Retinal pigment epithelial cell (primary cell): ENCODE measurements at regions not wholly inside any gene's neighbourhood (a gene's known extent, or its start where the extent isn't known, plus 50 kb on each side); places are given as distances from the start of the nearest gene placed in this dataset.
"Not testable (repeated sequence)": the region's sequence is repeated elsewhere in the genome, so short reads cannot be mapped to it uniquely, and the experiment has no call there.

Experiments
- DNase-seq: peaks from one replicate; pipeline ENCODE4 v3.0.0-alpha.2; 2010; ENCODE audit warnings: low read depth
- H3K4me3 ChIP-seq: 2 replicates; pipeline ENCODE4 v1.5.1; 2011; ENCODE audit warnings: mild to moderate bottlenecking, low read length, control low read depth, moderate library complexity
- CTCF ChIP-seq: conservative IDR thresholded peaks from 2 replicates; pipeline ENCODE4 v1.5.1; 2011; ENCODE audit warnings: low read depth, low read length, control low read depth, inconsistent platforms

- DNase-seq, result no peak
- TF ChIP-seq CTCF, result no peak
- no peak overlapping the region for H3K4me3 ChIP-seq
Measured at GRCh38 chr1:14341147-14341546, 257.3 kb upstream of the KAZN start.

GRCh38 chr1:14345946-14346550 lies 252.4 kb upstream of the KAZN start:
- no peak overlapping the region for H3K4me3 ChIP-seq
- TF ChIP-seq CTCF, result no peak
- no peak for DNase-seq

- no peak overlapping the region for H3K4me3 ChIP-seq
- no peak for TF ChIP-seq CTCF
Measured at GRCh38 chr1:14347186-14347585, 251.3 kb upstream of the KAZN start.

GRCh38 chr1:14347776-14348175 lies 250.7 kb upstream of the KAZN start:
- DNase-seq, result no peak
- TF ChIP-seq CTCF, result no peak
- no peak overlapping the region for H3K4me3 ChIP-seq

More at GRCh38 chr1:14347186-14347585, 251.3 kb upstream of the KAZN start:
- no peak for DNase-seq

GRCh38 chr1:14350197-14350596 lies 248.3 kb upstream of the KAZN start:
- no peak for TF ChIP-seq CTCF
- H3K4me3 ChIP-seq, result no peak overlapping the region
- no peak for DNase-seq

GRCh38 chr1:14352897-14353296 lies 245.6 kb upstream of the KAZN start:
- DNase-seq, result no peak
- no peak for TF ChIP-seq CTCF
- H3K4me3 ChIP-seq, result no peak overlapping the region

- not testable (repeated sequence) for DNase-seq
Measured at GRCh38 chr1:14361005-14361404, 237.5 kb upstream of the KAZN start.

GRCh38 chr1:14362331-14362730 lies 236.2 kb upstream of the KAZN start:
- H3K4me3 ChIP-seq, result no peak overlapping the region
- TF ChIP-seq CTCF, result no peak
- no peak for DNase-seq

More at GRCh38 chr1:14361005-14361404, 237.5 kb upstream of the KAZN start:
- H3K4me3 ChIP-seq, result not testable (repeated sequence)
